ENCODE measurements at regions not wholly inside any gene's neighbourhood (a gene's known extent, or its start where the extent isn't known, plus 50 kb on each side); places are given as distances from the start of the nearest gene placed in this dataset.

- TF ChIP-seq CTCF (IDR thresholded peaks at IDR 0.05) (no peak), POLR2AphosphoS5 (IDR thresholded peaks at IDR 0.05) (no peak)
These were observed 85.0 kb upstream of the RPL38 start for GRCh38 chr17:74118504-74118903.

Measured in prostate gland (tissue), 2 donors.